ENCODE measurements at regions not wholly inside any gene's neighbourhood (a gene's known extent, or its start where the extent isn't known, plus 50 kb on each side); places are given as distances from the start of the nearest gene placed in this dataset.
"Not testable (repeated sequence)": the region's sequence is repeated elsewhere in the genome, so short reads cannot be mapped to it uniquely, and the experiment has no call there.

DNA sequence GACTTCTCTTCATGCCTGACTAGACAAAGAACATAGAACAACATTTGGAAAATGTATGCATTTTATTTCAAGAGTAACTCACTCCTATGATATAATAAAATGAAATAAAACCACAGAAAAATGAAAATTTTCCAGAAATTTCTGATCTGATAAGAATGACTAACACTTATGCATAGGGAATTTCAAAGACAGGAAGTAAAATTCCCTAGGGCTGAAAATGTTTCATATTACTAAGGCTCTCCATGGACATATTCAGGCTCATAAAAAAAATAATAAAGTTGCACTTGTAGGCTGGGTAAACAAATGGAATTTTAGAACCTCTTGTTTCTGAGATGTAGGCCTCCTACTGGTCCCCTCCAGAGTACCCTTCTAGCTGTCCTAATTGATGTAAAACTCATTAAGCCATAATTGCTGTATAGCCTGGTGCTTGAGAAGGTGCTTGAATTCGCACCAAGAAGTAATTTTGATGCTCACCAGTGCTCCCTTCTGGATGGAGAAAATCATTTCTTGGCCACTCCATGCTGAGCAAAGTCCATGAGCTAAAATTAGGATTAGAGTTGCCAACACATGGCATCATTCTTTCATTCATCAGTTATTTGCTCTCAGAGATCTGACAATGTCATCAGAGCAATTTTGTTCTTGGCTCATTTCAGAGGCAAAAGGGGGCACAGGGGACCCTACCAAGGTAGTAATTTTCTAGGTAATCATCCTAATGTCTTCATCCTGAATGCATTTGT lies 641.0 kb upstream of the CAMK1G start:
- no peak for DNase-seq (ENCODE audit: low read depth in 2 of 2)

DNA sequence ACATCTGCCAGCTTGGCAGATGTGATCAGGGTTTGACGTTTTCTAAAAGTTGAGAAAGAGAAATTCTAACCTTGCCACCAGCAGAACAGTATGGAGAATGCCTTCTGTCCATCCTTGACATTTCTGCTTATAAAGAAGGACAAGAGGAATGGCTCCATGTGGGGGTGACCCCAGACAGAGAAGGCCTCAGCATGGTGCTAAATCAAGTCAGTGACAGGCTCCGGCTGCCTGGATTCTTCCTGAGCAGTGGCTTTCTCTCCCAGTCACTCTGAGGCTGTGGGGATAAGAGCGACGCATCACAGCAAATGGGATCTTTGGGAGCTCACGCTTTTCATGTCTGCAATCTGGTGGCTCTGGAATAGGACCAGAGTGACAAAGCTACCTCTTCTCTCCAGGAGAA lies 640.2 kb upstream of the CAMK1G start:
- DNase-seq (ENCODE audit: low read depth in 2 of 2), result no peak

GRCh38 chr1:208944981-208945451 lies 638.5 kb upstream of the CAMK1G start:
- DNase-seq (ENCODE audit: low read depth in 2 of 2), result no peak

- DNase-seq (ENCODE audit: low read depth in 2 of 2), result no peak
Observed at GRCh38 chr1:208950206-208950605, 633.3 kb upstream of the CAMK1G start.

DNA sequence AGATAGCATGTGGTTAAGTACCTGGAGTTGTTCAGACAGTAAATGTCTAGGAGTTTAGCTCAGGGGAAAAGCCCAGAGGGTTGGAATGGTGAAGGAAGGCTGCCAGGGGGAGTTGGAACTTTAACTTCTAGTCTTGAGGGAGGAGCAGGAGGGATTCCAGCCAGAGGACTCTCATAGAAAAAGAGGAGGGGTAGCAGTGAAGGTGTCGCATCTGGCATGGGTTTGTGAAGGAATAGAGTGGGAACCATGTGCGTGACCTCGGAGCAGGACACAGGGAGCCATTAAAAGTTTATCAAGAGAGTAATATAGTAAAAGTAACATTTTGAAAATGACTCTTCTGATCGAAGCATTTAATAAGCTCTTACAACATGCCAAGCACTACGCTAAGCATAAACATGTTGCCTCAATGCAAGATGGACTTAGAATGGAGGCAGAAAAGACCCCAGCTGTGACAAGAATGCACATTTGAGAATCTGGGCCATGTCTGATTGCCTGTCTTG lies 632.4 kb upstream of the CAMK1G start:
- DNase-seq (ENCODE audit: low read depth in 2 of 2), result no peak

GRCh38 chr1:208951908-208952307 lies 631.6 kb upstream of the CAMK1G start:
- no peak for DNase-seq (ENCODE audit: low read depth in 2 of 2)

DNA sequence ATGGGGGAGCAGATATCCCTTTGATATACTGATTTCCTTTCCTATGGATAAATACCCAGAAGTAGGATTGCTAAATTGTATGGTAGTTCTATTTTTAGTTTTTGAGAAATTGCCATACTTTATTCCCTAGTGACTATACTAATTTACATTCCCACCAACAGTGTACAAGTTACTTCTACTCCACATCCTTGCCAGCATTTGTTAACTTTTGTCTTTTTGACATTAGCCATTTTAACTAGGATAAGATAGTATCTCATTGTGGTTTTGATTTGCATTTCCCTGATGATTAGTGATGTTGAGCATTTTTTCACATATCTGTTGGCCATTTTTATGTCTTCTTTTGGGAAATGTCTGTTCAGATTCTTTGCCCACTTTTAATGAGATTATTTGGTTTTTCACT lies 620.6 kb upstream of the CAMK1G start:
- no peak for DNase-seq (ENCODE audit: low read depth in 2 of 2)

DNA sequence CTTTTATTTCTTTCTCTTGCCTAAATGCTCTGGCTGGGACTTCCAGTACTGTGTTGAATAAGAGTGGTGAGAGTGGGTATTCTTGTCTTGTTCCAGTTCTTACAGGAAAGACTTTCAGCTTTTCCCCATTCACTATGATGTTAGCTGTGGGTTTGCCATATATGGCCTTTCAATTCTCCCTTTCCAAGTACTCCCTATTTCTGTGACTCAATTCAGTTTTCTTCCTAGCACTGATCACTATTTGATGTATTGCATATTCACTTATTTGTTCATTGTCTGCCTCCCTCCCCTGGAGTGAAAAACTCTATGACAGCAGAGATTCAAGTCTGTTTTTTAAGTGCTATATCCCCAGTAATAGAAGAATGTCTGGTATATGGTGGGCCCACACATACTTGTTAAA lies 618.2 kb upstream of the CAMK1G start:
- DNase-seq (ENCODE audit: low read depth in 2 of 2), result no peak

DNA sequence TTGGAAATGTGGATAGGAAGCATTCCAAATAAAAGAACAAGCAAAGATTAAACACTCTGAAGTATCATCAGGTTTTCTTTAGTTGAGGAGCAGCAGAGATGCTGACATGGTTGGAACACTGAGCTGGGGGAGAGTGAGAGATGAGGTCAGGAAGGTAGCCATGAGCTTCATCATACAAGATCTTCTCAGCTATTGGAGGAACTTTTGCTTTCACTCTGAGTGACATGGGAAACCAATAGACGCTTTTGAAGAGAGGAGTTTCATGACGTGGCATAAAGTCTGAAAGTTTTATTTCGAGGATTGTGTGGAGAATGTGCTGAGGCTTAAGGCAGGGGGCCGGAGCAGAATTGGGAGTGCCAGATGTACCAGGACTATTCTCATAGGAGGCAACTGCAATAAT lies 616.2 kb upstream of the CAMK1G start:
- DNase-seq (ENCODE audit: low read depth in 2 of 2), result no peak

- DNase-seq (ENCODE audit: low read depth in 2 of 2), result no peak
Observed at GRCh38 chr1:208974717-208975116, 608.8 kb upstream of the CAMK1G start.

DNA sequence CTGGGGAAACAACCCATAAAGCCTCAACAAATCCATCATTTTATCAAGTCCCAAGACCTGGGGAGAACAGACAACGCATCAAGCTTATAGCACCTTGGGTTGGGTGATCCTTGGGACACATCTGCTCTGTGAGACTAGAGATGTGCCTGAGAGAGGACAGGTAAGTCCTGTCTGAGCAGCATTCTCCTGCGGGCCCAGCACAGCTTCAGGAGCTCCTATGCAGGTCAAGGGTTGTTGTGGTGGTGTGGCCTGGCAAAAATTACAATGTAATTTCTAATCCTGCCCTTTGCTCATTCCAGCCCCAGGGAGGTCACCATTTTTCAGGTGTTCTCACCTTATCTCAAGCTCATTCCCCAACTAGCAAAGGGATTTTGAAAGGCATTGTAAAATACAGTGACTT lies 608.1 kb upstream of the CAMK1G start:
- no peak for DNase-seq (ENCODE audit: low read depth in 2 of 2)

GRCh38 chr1:208977012-208977411 lies 606.5 kb upstream of the CAMK1G start:
- no peak for DNase-seq (ENCODE audit: low read depth in 2 of 2)

- DNase-seq (ENCODE audit: low read depth in 2 of 2), result no peak
Observed at GRCh38 chr1:208977638-208978256, 605.8 kb upstream of the CAMK1G start.

DNA sequence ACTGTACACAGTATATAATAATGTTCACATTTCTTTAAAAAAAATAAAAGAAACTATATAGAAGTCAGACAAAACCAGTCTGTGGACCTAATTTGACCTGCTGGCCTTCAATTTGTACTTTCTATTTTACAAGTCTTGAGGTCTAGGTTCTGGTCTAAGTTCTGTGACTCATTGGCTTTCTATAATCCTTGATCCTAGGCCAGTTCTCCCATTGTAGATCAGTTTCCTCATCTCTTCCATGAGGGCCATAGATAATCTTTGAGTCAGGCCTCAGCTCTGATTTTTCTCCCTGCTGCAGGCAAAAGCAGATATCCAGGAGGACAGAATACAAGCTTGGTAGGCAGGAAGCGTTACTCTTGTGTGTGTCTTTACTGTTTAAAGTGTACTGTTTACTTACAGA lies 603.7 kb upstream of the CAMK1G start:
- DNase-seq (ENCODE audit: low read depth in 2 of 2), result no peak

GRCh38 chr1:208980605-208981004 lies 602.9 kb upstream of the CAMK1G start:
- no peak for DNase-seq (ENCODE audit: low read depth in 2 of 2)

DNA sequence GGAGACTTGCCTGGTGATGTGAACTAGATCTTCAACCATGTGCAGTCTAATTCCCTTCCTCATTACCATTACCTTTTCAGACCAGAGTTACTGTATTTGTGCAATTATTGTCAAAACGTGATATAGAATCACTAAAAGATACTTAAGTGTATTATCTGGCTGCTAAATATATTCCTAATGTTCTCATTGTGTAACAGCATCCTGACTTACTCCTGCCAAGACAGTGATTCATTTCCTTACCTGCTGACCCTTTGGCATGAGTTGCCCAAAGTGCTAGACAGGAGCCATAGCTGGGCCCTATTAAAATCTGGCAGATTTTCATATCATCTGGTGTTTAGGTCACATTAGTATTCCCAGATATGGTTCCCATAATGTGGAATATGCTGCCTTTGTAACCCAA lies 598.3 kb upstream of the CAMK1G start:
- no peak for DNase-seq (ENCODE audit: low read depth in 2 of 2)

DNA sequence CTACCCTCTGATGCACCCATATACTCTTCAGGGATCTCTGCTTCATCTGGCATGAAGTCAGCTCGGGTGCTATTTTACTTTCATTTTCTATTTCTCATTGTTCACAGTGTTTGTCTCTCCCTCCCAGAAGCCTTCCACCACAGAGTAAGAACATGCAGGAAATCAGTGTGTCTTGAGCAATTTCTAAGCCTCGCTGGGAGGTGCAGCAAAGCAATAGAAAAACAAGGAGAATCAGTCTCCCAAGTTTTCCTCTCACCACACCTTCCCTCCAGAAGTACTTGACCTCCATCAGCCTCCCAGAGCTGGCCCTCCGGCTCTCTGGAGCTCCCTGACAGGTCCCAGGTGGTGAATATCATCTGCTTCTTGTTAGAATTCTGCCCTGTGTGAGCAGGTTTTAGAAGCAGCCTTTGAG lies 594.7 kb upstream of the CAMK1G start:
- DNase-seq (ENCODE audit: low read depth in 2 of 2), result no peak

DNA sequence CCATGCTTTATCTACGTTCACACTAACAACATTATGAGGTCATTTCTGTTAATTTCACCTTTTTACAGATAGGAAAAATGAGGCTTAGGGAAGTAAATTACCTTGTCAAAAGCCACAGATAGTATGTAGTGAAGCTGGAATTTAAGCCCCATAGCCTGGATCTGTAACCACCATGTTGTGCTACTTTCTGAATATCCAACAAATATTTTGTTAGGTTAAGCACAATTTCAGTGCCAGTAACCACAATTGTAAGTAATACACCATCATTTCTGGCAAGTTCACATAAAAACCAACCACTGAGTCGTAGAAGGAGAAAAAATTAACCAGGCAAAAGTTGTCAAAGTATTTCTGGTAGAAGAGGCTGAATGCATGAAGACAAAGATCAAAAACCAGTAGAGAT lies 593.1 kb upstream of the CAMK1G start:
- DNase-seq (ENCODE audit: low read depth in 2 of 2), result no peak

- DNase-seq (ENCODE audit: low read depth in 2 of 2), result not testable (repeated sequence)
Observed at GRCh38 chr1:208997053-208997452, 586.5 kb upstream of the CAMK1G start.

- DNase-seq (ENCODE audit: low read depth in 2 of 2), result no peak
Observed at GRCh38 chr1:208997726-208998312, 585.7 kb upstream of the CAMK1G start.

GRCh38 chr1:209008586-209008985 lies 574.9 kb upstream of the CAMK1G start:
- DNase-seq (ENCODE audit: low read depth in 2 of 2), result no peak

DNA sequence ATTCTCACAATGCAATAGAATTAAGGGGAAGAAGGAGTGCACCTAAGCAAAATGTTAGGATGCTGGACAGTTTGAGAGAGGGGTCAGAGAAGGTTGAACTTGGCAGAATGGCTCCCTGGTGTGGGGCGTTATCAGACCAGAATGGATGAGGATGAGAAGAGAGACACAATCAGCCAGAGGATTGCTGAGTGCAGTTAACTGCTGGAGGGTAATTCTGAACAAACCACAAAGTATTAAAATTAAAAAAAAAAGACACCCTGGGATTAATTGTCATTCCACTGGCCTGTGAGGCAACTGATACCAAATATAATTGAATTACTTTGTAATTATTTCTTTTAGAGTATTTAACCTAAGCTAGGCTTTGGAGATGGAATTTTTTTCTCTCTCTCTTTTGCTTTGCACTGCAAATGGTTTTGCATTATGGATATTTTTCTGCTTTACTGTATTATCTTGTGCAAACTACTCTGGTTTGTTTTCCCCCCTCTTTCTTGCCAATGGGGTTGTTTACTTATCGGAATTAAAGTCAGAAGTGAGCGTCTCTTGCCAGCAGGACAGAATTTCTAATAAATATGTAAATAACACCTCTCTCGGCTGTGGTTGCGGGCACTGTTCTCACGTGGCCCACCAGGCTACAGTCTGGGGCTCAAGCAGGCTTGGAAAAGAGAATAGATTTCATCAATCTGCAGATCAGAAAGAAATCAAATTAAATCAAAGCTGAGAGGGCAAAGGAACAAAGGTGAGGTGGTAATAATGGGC lies 572.9 kb upstream of the CAMK1G start:
- DNase-seq (ENCODE audit: low read depth in 2 of 2), result no peak
